ENCODE measurements at regions not wholly inside any gene's neighbourhood (a gene's known extent, or its start where the extent isn't known, plus 50 kb on each side); places are given as distances from the start of the nearest gene placed in this dataset.
A peak's percentile ranks its signal among the peaks of the same experiment; 100 is the strongest.
"Not testable (repeated sequence)": the region's sequence is repeated elsewhere in the genome, so short reads cannot be mapped to it uniquely, and the experiment has no call there.

DNA sequence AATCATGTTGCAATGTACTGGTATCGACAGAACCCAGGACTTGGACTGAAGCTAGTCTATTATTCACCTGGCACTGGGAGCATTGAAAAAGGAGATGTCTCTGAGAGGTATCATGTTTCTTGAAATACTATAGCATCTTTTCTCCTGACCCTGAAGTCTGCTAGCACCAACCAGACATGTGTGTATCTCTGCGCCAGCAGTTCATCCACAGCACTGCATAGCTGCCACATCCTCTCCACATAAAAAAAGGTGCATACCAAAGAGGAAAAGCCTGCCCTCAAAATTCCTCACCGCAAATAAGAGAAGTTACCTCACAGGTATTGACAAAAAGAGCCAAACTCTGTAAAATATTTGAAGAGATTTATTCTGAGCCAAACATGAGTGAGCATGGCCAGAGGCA lies 99.5 kb upstream of the PRSS3 start:
- DNase-seq = no peak

DNA sequence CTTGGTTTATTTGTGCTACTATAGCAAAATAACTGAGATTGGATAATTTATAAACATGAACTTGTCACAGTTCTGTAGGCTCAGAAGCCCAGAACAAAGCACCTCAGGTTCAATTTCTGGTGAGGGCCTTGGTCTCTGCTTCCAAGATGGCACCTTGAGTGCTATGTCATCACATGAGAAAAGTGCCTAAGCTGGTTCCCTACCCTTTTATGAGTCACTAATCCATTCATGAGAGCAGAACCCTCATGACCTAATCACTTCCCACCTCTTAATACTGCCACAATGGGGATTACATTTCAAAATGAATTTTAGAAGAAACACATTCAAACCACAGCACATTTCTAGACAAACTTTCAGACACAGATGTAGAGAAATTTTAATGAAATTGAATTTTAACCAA lies 98.2 kb upstream of the PRSS3 start:
- no peak for DNase-seq

DNA sequence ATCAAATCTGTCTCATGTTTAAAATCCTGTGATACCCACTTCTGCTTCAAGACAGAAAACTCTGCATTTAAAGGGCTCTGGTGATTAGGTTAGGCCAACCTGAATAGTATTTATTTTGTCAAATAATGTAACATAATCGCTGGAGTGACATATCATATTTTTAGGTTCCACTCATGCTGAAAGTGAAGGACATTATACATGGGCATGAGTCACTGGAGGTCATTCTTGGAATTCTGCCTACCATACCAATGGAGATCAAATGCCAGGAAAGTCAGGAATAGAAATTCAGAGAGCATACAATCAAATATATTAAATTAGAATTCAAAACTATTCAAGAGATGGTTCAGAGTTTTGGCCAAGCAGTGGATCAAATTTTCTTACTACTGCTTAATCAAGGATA lies 97.1 kb upstream of the PRSS3 start:
- DNase-seq = no peak

DNA sequence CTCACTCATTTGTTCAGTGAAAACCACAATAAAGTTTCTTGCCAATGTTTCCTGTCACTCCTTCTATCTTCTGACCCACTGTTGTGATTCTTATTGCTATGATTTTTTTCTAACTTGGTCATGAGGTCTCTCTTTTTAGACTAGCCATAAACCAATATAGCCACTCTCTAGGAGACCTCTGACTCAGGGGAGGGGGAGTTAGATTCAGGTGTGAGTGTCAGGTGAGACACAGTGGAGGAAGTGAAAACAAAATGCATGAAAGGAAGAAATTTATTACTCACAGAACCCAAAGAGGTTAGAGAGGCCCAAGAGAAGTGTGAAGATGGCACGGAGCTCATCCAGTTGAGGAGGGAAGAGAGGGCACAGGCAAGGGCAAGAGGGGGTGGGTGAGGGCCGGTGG lies 94.4 kb upstream of the PRSS3 start:
- not testable (repeated sequence) for DNase-seq

DNA sequence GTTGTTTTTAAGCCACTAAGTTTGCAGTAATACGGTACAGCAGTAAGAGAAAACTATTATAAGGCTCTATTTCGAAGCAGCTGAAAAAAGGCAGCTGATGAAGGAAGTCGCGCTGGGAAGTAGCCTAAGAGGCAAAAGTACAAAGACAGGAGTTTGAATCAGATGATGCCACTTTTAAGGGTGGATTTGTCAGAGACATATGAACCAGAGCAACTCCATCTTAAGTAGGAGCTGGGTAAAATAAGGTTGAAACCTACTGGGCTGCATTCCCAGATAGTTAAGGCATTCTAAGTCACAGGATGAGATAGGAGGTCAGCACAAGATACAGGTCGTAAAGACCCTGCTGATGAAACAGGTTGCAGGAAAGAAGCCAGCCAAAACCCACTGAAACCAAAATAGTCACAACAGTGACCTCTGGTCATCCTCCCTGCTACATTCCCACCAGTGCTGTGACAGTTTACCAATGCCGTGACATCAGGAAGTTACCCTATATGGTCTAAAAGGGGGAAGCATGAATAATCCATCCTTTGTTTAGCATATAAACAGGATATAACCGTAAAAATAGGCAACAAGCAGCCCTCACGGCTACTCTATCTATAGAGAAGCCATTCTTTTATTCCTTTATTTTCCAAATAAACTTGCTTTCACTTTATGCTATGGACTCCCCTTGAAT lies 91.8 kb upstream of the PRSS3 start:
- DNase-seq = no peak

DNA sequence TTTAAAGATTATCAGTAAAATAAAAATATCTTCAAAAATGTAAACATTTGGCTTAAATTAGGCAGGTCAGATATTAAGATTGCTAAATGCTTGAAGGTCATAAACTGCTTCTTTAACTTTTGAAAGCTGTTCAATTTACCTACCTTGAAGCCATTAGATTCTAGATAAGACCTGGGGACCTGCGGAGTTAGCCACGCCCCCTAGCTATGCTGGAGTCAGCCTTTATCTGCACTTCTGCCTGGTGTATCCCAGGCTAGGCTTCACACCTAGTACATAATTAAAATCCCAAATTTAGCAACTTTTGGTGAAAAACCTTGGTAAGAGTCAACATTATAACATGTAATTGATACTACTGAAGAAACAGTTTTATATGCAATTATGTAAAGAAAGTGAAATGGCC lies 89.9 kb upstream of the PRSS3 start:
- DNase-seq = not testable (repeated sequence)

DNA sequence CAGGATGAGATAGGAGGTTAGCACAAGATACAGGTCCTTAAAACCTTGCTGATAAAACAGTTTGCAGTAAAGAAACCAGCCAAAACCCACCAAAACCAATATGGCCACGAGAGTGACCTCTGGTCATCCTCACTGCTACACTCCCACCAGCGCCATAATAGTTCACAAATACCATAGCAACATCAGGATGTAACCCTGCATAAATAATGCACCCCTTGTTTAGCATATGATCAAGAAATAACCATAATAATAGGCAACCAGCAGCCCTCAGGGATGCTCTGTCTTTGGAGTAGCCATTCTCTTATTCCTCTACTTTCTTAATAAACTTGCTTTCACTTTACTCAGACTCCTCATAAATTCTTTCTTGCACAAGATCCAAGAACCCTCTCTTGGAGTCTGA lies 86.9 kb upstream of the PRSS3 start:
- DNase-seq = no peak

DNA sequence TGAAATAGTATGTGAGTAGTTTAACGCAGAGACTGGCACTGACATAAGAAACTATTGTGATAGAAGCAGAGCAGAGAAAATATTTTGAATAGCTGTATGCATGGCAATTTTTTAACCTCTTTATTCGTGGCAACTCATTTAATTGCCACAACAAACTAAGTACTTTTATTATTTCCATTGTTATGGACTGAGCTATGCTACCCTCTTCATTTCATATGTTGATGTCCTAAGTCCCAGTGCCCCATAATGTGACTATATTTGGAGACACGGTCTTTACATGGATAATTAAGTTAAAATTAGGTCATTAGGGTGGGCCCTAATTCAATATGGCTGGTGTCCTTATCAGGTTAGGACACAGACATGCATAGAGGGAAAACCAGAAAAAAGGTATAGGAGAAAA lies 86.1 kb upstream of the PRSS3 start:
- DNase-seq = no peak

DNA sequence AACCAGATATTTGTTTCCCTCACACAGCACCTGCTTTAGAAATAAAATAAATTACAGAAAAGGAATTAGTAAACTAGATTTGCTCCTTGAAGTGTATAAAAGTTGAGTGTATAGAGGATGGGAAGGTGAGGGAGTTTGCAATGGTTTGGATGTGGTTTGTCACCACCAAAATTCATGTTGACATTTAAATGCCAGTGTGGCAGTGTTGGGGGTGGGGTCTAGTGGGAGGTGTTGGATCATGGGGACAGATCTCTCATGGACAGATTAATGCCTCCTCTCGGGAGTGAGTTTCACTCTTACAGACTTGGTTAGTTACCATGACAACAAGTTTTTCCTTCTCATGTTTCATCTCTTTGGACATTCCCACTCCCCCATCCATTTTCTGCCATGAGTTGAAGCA lies 83.9 kb upstream of the PRSS3 start:
- not testable (repeated sequence) for DNase-seq

DNA sequence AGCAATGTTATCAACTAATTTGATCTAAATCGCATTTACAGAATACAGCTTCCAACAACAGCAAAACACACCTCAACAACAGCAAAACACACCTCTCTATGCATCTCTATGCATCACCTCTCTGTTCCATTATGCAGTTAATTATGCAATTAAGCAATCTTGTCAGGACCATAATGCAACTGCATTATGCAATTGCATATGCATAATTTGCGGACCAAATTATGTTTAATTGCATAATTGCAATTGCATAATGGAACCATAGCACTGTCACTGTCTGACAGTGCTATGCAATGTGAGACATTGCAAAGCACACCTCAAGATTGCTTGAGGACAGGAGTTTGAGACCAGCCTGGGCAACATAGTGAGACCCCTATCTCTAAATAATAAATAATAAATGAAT lies 80.4 kb upstream of the PRSS3 start:
- DNase-seq = no peak

DNA sequence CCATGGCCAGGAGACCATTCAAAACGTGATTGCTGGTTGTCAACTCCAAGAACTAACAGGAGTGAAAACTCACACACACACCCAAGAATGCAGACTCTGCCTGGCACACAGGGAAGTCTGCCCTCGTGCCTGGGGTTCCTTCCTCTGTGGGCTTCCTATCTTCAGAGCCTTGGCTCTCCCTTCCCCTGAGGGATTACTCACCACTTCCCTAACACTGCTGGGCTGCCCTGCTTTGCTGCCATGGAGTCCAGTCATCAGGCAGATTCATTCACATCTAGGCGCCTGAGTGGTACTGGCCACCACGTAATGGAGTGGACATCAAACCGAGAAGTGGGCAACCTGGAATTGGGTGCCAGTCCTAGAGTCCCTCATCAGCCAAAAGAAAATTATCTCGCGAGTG lies 76.4 kb upstream of the PRSS3 start:
- DNase-seq = no peak

DNA sequence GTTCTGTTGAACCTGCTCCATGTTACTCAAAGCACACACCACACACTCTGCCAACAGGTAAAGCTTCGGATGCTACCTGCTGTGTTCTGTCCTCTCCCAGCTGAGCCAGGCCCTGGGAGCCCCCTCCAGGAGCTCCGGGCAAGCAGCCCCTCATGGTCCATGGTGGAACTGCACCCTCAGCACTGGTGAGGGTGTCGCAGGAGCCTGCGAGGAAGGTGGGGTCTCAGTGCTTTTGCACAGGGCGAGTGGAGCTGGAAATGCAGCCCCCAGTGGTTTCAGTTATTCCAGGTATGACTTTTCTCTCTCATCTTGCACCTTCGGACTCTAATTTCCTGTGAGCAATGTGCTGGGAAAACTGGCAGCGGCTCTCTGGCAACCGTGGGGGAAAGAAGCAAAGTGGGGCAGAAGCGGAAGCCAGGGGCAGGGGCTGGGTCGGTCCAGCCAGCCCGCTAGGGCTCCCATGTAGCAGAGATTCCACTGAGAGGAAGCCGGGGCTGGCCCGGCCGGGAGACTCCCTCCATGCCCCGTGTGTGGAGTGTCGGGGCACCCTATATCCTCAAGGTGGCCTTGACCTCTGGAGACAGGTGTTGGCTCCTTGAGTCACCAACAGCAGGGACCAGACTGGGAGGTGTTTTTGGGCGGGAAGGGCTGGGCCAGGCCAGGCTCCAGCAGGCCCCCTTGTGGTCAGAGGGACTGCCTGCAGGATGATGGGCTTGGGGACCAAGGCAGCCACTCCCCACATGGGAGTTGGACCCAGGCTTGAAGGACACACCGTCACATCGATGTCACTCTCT lies 75.6 kb upstream of the PRSS3 start:
- peak; percentile 42 for DNase-seq

DNA sequence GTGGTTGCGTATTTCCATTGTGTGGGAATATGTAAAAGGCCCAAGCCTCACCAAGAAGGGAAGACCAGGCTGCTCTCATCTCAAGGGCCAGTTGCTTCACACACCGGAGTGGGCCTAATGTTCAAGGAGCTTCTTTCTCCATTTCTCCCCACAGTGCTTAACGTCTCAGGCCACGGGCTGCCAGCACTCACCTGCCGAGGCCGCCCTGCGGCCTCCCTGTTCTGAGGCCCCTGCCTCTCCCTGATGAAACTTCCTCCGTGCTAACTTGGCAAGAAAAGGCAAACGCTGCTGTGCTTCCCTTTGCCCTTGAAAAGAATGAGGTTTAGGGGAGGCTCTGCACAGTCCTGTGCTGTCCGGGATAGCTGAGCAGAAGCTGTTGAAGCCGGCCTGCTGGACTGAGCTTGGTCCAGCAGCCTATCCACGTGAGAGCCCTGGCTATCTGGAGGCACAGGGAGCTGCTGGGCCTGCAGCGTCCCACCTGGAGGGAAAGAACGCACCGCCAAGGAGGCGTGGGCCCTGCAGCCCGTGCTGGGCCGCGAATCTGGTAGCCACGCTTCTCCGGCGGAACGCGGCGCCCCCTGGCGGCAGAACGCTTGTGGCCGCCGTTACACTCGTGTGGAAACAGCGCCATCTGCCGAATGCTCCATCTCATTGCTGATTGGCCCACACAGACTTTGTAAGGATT lies 73.5 kb upstream of the PRSS3 start:
- DNase-seq = peak; percentile 86

DNA sequence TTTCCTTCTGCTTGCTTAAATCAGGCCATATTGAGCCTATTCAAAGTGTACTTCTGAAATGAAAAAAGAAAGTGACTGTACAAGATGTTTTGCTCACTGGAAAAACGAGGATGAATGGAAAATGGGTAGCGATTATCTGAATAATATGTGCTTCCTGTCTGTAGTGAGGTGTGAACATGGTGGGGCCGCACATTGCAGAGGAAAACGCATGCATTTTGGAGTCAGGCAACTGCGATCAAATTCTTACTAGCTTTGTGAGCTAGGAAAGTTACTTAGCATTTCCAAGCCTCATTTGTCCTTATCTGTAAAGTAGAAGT lies 73.0 kb upstream of the PRSS3 start:
- no peak for DNase-seq

DNA sequence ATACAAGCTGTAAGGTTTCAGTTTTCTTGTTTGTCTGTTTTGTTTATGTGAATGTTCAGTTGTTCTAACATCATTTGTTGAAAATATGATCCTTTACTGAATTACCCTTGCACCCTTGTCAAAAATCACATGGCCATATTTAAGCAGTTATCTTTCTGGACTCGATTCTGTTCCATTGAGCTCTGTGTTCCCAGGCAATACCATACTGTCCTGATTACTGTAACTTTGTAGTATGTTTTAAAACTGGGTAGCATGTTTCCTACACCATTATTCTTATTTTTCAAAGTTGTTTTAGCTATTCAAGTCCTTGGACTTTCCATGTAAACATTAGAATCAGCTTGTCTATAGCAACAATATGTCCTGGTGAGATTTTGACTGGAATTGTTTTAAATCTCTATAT lies 66.7 kb upstream of the PRSS3 start:
- DNase-seq = no peak

DNA sequence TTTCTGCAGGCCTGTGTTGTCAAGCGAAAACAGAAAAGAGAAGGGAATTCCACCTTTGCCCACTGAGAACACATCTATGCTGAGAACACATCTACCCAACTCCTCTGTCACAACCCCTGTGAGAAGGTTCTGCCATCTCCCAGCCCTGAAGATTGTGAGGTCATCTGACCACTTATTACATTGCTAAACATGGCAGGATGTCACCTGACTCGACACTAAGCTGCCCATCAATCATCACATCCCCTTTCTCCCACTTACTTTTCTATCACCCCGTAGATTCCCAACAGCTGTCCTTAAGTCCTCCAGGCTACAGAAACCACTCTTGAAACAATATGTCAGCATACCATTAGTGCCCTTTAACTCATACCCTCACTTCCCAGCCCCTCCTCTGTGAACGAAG lies 64.2 kb upstream of the PRSS3 start:
- no peak for DNase-seq

DNA sequence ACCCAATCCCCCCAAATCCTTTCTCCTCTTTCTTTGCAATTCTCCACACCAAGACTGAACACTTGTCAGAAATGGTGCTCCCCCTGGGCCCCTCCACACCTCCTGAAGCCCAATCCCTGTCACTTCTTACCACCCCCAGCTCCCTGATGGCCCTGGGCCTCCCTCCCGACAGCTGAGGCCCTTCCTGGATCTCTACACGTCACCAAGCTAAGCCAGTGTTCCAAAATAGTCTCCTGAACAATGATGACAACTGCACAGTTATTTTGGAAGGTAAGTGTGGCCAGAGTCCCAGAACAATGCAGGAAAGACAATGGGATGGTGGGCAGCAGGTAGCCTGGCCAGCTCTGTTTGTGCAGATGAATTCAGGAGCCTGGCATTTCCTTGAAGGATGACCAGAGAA lies 63.7 kb upstream of the PRSS3 start:
- no peak for DNase-seq

DNA sequence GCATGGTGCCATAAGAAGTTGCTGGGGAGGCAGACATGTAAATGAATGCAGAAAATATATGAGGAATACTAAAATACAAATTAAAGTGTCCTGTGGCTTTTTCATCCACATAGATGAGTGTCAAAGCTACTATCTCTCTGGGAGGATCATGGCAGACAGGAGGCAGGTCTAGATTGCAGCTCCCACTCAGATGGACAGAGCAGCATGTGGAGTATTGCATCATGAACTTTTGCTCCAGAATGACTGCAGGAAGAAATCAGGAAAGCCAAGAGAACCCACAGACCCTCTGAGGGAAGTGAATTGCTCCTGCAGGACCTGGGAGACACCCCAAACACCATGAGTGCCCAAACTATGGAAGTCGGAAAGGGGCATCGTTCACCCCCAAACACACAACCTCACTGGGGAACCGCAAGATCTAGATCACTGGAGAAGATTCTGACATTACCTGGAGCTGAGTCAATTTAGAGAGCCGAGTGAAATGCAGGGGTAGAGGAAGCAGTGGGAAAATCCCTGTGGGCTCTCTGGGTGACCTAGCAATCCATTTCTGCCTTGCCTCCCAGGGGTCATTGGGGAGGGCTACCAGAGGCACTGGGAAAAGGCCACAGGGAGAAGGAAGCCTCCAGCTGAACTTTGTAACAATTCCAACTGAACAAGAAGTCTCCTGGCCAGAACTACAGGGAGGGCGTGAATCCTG lies 61.0 kb upstream of the PRSS3 start:
- not testable (repeated sequence) for DNase-seq

DNA sequence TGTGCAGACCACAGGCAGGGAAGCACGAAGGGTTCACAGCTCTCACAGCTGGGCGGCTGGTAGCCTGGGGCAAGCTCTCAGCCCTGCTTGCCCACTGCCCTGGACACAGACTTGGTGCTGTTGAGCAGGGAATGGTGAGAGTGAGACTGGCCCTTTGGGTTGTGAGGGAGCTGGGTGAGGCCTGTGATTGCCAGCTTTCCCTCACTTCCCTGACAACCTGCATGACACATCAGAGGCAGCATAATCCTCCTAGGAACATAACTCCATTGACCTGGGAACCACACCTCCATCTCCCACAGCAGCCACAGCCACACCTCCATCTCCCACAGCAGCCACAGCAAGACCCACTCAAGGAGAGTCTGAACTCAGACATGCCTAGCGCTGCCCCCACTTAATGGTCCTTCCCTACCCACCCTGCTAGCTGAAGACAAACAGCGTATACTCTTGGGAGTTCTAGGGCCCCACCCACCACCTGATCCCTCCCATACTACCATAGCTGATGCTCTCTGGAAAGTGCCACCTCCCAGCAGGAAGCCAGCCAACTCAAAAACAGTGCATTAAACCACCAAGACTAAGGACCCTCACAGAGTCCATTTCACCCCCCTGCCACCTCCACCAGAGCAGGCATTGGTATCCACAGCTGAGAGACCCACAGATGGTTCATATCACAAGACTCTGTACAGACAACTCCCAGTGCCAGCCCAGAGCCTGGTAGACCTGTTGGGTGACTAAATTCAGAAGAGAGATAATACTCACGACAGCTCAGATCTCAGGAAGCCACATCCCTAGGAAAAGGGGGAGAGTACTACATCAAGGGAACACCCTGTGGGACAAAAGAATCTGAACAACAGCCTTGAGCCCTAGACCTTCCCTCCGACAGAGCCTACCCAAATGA lies 60.2 kb upstream of the PRSS3 start:
- not testable (repeated sequence) for DNase-seq

DNA sequence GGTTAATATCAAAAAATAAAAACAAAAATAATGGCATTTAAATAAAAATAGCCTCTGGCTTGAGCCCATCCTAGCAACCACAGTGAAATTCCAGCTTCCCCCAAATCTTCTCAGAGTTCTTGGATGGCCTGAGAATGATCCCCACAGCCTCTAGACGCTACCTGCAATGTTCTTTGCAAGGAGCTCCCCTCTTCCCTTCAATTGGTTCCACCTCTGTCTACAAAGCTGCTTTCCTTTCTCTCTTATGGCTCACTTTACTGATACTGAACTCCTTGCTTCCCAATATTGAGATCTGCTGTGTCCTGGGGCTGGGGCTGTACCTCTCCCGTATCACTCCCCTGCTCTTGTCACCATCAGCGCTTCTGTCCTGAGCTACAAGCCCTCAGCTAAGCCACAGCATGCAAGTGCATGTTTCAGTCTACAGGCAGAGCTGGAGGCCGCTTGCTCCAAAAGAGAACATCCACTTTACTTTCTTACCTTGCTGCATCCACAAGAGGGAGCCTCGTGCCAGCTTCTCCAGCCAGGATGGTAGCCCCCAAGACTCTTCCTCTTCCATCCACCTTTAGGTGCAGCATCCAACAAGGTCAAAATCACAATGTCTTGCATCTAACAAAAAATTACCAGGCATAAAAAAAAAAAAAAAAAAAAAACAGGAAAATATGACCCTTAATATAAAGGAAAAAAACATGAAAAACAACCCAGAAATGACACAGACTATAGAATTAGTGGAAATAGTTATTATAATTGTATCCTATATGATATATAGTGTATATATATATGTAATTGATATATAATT lies 57.4 kb upstream of the PRSS3 start:
- DNase-seq = no peak

DNA sequence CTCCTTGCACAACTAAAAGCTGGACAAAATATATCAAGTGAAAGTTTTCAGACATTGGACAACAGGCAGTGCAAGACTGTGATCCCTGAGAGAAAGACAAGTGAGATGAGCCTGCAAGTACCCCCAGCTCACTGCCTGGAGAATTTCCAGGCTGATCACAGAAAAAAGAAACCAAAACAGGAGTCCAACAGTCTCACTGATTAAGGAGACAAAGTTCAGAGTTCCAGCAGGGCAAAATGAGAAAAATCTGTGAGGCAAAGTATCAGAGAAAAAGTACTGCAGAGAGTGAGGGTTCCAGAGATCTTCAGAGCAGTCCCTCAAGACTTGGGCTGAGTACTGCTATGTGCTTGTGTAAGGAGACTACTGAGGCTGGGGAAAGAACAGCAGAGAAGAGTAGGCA lies 56.0 kb upstream of the PRSS3 start:
- DNase-seq = no peak

DNA sequence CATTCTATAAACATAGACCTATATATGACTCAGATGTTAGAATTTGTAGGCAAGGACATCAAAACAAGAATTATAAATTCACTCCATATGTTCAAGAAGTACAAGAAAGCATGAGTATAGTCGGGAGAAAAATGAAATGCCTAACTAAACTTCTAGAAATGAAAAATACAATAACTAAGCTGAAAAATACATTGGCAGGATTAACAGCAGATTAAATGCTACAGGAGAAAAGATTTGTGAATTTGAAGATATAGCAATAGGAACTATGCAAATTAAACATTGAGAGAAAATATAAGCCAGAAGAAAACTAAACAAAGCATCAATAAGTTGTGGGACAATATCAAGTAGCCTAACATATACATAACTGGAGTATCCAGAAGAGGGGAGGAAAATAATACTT lies 55.3 kb upstream of the PRSS3 start:
- no peak for DNase-seq
